Transverse colon (tissue), 3 donors: ENCODE measurements at regions not wholly inside any gene's neighbourhood (a gene's known extent, or its start where the extent isn't known, plus 50 kb on each side); places are given as distances from the start of the nearest gene placed in this dataset.

ENCODE experiments used
- EP300 ChIP-seq: sonication (generic); formaldehyde crosslinking; IDR thresholded peaks from one replicate; pipeline ENCODE4 v1.6.1; 2017; ENCODE audit warnings: antibody characterized with exemption, low read depth
- TF ChIP-seq, protein P1 (sequence below), 5 experiments: fragments of 200-600 bp in 3 of 5; fragments of 450-650 bp in 2 of 5; sonication (generic) in 3 of 5; IDR thresholded peaks; 1 replicate in 2 of 5; 2 replicates in 3 of 5; pipeline ENCODE4 v1.5.1; 2016 to 2017; ENCODE audit warnings: antibody characterized with exemption in 5 of 5, inconsistent platforms in 3 of 5, mild to moderate bottlenecking in 2 of 5, moderate library complexity in 1 of 5

DNA sequence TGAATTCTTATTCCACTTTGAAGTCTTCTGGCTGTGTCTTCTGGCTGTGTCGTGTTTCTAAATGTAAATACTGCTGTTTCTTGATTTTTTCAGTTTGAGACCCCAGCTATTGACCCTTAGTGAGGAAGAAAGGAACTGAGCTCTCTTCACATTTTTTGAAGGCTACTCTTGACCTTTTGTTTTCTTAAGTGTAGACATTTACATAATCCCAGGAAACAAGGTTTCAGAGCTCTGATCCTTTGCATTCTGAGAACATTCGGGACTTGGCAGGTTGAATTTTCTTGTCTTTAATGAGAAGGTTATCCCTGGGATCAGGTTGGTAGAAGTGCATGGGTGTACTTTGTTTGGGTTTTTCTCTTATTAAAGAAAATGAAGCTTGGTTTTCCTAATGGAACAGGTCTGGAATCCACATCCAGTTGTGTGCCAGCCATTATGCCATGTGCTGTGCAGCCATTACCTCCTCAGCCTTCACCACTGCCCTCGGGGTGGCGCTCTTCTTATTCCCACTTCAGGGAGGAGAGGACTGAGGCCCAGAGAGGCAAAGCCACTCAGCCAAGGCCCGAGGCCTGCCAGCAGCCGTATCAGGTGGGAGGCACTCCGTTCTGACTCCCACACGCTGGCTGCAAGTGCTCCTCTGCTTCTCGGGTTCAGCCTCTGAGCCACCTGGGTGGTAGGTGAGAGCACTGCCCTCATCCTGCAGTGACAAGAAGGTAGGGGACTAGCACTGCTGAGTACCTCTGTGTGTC, 120.9 kb downstream of the BEGAIN start:
- TF ChIP-seq, protein P1, sequence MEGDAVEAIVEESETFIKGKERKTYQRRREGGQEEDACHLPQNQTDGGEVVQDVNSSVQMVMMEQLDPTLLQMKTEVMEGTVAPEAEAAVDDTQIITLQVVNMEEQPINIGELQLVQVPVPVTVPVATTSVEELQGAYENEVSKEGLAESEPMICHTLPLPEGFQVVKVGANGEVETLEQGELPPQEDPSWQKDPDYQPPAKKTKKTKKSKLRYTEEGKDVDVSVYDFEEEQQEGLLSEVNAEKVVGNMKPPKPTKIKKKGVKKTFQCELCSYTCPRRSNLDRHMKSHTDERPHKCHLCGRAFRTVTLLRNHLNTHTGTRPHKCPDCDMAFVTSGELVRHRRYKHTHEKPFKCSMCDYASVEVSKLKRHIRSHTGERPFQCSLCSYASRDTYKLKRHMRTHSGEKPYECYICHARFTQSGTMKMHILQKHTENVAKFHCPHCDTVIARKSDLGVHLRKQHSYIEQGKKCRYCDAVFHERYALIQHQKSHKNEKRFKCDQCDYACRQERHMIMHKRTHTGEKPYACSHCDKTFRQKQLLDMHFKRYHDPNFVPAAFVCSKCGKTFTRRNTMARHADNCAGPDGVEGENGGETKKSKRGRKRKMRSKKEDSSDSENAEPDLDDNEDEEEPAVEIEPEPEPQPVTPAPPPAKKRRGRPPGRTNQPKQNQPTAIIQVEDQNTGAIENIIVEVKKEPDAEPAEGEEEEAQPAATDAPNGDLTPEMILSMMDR (IDR thresholded peaks at IDR 0.05): no peak
- no peak for TF ChIP-seq EP300
